ENCODE measurements at regions not wholly inside any gene's neighbourhood (a gene's known extent, or its start where the extent isn't known, plus 50 kb on each side); places are given as distances from the start of the nearest gene placed in this dataset.

GRCh38 chr20:23180451-23180921, 94.4 kb upstream of the CD93 start:
- TF ChIP-seq CTCF (IDR thresholded peaks at IDR 0.05) = no peak
- TF ChIP-seq POLR2A (IDR thresholded peaks at IDR 0.05) = no peak

Measured in right lobe of liver (tissue), 4 donors.